A673 (cell line): ENCODE measurements at regions not wholly inside any gene's neighbourhood (a gene's known extent, or its start where the extent isn't known, plus 50 kb on each side); places are given as distances from the start of the nearest gene placed in this dataset.

Source experiments
- CTCF ChIP-seq: fragments of 300-800, 200-600 bp; sonication (generic); conservative IDR thresholded peaks from 2 replicates; pipeline ENCODE4 v1.5.1; 2017; ENCODE audit warnings: low read depth, mild to moderate bottlenecking, antibody characterized with exemption, low read length, moderate library complexity, mixed read lengths
- EZH2 ChIP-seq: fragments of 200-600 bp; sonication (generic); IDR thresholded peaks from 2 replicates; pipeline ENCODE4 v1.6.1; 2017; ENCODE audit warnings: borderline replicate concordance, low read depth, mild to moderate bottlenecking, mixed read lengths, antibody characterized with exemption, low read length; ENCODE audit not compliant: poor library complexity, severe bottlenecking

GRCh38 chr14:99344051-99344758 lies 72.2 kb upstream of the BCL11B start:
- TF ChIP-seq CTCF (no peak), EZH2 (no peak)
